GM21423 (cell line): ENCODE measurements at regions not wholly inside any gene's neighbourhood (a gene's known extent, or its start where the extent isn't known, plus 50 kb on each side); places are given as distances from the start of the nearest gene placed in this dataset.
"Not testable (repeated sequence)": the region's sequence is repeated elsewhere in the genome, so short reads cannot be mapped to it uniquely, and the experiment has no call there.

ENCODE experiments used
- ATAC-seq: cut with Tn5 transposase; IDR thresholded peaks from one replicate; pipeline ENCODE4 v1.9.1; 2021; ENCODE audit warnings: mild to moderate bottlenecking, moderate library complexity; ENCODE audit not compliant: unreplicated experiment

DNA sequence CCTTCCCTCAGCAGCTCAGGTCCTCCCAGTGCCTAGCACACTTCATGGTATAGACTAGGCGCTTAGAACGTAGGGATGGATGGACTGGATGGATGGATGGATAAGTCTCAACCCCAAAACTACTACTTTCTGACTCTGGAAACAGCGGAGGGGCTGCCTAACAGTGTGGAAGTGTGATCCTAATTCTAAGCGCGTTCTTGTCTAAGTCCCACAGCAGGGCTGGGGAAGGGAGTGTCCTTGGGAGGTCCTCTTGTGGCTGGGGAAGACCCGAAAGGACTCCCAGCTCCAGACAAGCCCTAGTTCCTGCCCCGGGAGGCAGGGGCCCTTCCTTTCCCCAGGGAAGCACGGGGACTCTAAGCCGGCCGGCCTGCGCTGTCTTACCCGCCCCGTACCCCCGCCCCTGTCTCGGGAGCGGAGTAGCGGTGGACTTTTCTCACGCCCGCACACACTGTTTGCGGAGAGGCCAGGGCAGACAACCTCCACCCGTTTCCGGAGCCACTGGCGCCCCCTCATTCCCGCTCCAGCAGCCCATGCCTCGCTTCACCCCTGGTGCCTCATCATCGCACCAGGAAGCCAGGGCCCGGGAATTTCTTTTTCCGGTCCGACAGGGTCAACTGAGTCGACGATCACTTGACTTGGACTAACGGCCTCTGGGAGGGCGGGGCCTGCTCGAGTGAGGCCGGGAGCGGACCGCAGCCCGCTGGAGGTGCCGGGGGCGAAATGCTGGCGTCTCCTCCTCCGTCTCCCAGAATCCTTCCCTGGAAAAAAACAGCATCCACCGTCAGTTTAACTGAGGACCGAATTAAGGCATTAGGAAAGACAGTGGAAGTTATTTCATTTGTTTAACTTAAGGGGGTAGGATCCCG lies 133.3 kb downstream of the TBC1D2B start:
- peak; percentile 87 for ATAC-seq

- no peak for ATAC-seq
These were observed 134.8 kb downstream of the TBC1D2B start for GRCh38 chr15:77942611-77943211.

- not testable (repeated sequence) for ATAC-seq
These were observed 136.3 kb downstream of the TBC1D2B start for GRCh38 chr15:77941090-77941827.

GRCh38 chr15:77940381-77940947 lies 137.0 kb downstream of the TBC1D2B start:
- no peak for ATAC-seq

DNA sequence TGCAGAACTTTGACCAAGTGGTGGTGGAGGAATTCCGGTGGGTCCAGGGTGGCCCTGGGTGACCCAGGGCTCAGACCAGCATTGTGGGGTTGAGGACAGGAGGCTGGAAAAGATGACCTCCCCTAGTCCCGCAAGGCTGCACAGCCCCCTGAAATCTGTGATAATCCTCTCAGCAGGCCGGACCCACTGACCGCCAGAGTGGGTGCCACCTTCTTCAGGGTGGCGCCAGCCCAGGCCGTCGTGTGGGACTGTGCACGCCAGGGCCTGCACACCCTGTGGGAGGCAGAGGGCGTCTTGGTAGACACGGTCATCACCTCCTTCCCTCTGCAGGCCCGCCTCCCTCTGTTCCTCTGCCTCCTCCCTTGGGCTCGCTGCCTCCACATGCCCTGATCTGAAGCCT lies 137.7 kb downstream of the TBC1D2B start:
- ATAC-seq, result no peak

DNA sequence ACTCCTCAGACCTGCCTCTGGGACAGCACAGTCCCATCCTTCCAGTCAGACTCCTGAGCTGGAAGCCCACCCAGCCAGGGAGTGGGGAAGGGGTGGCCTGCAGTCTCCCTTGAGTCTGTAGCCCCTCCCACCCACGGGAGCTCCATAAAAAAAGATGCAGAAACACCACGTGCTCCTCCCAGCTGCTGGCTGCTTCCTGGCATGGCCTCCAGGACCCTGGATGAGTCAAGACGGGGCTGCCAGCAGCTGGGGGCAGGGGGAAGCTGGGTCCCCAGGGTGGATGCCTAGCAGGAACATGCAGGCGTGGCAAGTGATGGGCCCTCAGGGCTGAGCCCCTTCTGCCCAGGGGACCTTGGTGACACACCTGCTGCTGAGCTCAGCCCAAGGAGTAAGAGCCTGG lies 138.5 kb downstream of the TBC1D2B start:
- not testable (repeated sequence) for ATAC-seq

DNA sequence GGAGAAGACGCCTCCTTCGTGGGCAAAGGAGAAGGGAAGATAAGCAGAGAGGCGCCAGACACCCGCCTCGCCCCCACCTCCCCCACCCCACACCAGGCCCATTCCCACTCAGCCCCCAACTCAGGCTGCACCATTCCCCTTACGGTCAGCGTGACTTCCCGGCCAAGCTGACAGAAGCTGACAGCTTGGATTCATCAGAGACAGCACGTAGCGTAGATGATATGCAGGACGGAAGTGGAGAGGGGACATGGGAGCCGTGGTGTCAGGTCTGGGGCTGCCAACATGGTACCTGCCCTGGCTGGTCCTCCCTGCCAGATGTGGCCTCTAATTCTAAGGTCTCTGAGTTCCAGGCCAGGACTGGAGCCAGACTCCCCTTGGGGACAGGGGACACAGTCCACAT lies 139.0 kb downstream of the TBC1D2B start:
- not testable (repeated sequence) for ATAC-seq

DNA sequence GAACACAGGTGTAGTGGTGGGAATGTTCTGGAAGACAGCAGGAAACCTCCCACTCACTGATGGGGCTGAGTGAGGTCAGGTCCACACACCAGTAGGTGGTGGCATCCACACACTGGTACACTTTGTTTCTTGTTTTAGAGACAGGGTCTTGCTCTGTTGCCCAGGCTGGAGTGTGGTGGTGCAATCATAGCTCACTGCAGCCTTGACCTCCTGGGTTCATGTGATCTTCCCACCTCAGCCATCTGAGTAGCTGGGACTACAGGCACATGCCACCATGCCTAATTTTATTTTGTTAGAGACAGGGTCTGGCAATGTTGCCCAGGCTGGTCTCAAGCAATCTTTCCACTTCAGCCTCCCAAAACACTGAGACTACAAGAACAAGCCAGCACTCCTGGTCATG lies 140.9 kb downstream of the TBC1D2B start:
- not testable (repeated sequence) for ATAC-seq

DNA sequence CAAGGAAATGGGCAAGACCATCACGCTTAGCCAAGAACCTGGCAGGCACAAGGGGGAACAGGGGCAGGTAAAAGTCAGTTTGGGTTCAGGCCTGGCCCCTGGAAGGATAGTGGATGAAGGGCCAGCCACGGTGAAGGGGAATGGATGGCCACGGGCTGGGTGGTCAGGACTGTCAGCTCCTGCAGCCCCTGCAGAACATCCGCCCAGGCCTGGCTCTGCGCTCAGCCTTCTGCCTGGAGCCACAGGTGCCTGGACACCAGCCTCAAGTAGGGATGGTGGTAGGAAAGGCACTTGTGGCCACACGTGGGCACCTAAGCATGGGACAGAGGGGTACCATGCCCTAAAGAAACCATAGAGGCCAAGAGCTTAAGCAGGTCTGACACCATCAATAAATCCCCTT lies 143.0 kb downstream of the TBC1D2B start:
- ATAC-seq, result not testable (repeated sequence)

DNA sequence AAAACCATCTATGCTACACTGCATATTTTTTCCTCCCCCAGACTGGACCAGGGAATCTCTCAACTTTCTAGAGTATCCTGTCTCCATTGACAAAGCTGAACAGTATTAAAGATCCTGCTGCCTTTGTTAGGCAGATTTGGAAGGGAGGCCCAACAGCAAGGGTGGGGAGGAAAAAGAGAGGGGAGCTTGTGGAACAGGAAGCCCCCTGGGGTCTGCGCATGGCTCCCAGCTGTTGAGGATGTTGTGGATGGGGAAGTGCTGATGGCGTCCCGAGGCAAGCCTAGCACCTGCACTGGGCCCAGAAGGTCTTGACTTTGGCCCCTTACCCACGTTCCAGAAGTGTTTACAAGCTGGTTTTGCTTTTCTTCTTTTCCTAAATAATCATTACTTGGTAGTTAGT lies 146.6 kb downstream of the TBC1D2B start:
- not testable (repeated sequence) for ATAC-seq

DNA sequence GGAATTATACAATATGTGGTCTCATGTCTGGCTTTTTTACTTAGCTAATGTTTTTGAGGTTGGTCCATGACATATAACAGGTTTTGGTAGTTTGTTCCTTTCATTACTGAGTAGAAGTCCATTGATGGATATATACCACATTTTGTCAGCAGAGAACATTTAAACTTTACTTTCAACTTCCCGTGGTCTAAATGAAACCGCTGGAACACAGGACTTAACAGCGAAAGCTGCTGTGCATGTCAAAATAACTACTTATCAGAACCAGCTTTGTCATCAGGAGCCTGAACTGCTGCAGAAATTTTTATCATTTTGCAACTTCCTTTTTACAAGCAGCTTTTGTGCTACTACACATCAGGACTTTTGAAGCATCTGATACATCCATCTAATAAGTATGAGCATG lies 147.0 kb downstream of the TBC1D2B start:
- not testable (repeated sequence) for ATAC-seq

DNA sequence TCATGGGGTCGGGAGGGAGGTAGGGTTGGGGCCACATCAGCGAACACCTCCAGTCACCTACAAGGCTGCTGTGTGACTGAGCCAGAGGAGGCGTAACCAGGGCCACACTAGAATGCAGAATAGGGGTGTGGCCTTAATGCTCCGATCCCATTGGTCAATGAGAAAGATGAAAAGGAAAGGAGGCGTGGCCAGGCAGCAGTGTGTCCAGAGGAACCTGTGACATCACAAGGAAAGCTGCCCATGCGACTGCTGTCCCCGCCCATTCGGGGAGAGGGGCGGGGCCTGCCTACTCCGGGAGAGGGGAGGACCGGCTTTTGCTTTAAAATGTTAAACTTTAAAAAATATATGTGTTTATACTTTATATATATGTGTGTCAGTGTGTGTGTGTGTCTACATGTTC lies 150.7 kb downstream of the TBC1D2B start:
- ATAC-seq, result not testable (repeated sequence)

- not testable (repeated sequence) for ATAC-seq
These were observed 151.2 kb downstream of the TBC1D2B start for GRCh38 chr15:77926296-77926695.

DNA sequence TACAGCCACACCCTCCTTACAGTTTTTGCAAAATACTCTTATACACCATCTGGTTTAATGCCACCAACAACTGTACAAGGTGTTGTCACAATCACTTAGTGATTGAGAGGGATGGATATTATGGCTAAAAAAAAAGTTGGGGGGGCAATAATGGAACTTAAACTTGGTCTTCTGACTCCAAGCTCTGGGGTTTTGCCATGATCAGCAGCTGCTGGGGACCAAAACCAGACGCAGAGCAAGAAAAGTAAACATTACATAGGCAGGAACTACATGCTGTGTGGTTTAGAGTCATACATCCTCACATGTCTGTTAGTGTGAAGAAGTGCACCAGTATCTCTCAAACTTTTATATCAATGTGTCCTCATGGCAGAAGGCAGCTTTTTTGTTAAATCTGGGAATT lies 152.4 kb downstream of the TBC1D2B start:
- not testable (repeated sequence) for ATAC-seq

GRCh38 chr15:77921664-77922063 lies 155.8 kb downstream of the TBC1D2B start:
- ATAC-seq, result no peak

DNA sequence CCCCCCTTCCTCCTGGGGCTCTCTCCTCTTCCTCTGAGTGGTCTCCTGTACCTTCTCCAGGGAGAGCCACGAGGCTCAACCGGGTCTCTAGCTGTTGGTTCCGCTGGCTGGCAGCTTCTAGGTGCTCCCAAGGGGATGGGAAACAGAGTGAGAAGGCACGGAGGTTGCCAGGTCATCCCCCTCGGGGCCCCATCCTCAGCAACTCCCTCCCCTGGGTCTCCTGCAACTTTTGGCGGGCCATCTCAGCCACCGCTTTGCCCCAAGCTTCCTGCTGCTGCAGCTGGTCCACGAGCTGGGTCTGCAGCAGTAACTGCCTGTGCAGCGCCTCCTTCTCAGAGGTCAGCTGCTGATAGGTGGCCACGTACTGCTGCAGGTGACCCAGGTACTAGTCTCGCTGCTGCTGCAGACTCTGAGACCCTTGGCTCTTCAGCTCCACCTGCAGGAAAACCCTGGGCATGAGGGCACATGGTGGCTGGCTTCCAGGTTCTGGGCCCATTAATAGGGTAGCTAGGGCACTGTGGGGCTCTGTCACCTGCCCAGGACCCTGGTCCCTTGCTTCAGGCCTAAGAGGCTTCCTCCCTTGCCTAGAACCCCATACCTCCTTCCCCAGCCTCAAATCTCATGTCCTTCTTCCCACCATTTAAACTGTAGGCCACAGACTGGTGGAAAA lies 160.4 kb downstream of the TBC1D2B start:
- ATAC-seq, result not testable (repeated sequence)

GRCh38 chr15:77915961-77916330 lies 161.6 kb downstream of the TBC1D2B start:
- not testable (repeated sequence) for ATAC-seq

DNA sequence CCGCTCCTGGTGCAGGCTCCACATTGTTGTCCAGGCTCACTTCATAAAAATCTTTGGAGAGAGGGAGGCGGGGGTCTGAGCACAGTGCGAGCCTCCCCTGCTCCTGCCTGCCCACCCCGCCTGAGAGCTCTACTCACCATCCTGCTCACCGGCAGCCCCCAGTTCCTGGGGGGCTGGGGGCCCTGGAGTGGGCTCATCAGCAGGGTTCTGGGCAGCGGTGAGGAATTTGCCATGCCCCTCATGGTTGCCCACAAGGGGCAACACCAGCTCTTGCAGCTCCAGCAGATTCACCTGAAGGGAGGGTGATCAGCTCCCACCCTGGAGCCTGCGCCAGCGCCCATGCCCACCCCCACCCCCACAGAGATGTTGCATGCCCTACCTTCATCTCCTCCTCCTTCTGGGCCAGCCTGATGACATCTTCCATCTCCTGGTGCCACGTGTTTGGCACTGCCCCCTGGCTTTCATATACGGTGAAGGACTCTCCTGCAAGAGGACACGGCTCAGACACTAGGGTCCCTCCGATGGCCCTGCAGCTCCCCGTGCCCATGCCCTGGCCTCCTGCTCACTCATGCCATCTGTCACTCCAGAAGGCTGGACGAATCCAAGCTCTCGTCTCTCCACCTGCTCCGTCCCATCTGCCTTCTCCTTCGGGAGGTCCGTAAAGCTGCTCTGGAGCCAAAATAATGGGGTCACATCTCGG lies 162.1 kb downstream of the TBC1D2B start:
- no peak for ATAC-seq

DNA sequence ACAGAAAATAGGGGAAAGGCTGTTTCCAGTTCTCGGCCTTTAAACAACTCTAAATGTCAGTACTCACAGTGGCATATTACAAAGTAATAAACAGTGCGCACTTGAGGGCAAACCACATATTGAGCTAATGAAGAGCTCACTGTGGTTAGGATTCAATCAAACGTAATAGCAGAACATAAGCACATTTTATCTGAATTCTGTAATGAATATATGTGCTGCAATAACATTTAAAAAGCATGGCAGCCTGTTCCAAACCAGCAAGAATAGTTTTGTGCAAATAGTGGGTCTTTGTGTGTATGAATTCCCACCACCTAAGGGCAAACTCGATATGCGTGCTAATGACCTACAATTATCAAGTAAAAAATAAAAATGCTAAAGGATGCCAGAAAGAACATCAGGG lies 163.0 kb downstream of the TBC1D2B start:
- ATAC-seq, result not testable (repeated sequence)
